DMS 273 treated with DMSO at 0.1 percent for 48 hours (cell line): ENCODE measurements at regions not wholly inside any gene's neighbourhood (a gene's known extent, or its start where the extent isn't known, plus 50 kb on each side); places are given as distances from the start of the nearest gene placed in this dataset.
"Not testable (repeated sequence)": the region's sequence is repeated elsewhere in the genome, so short reads cannot be mapped to it uniquely, and the experiment has no call there.

ENCODE experiments used
- DNase-seq: peaks from one replicate; lab custom pipeline; 2025; lab: John Stamatoyannopoulos, UW

- no peak for DNase-seq
These were observed 288.7 kb downstream of the MDFIC start for GRCh38 chr7:115210552-115210951.

- no peak for DNase-seq
These were observed 287.0 kb downstream of the MDFIC start for GRCh38 chr7:115208710-115209560.

- not testable (repeated sequence) for DNase-seq
These were observed 284.5 kb downstream of the MDFIC start for GRCh38 chr7:115206374-115206773.

DNA sequence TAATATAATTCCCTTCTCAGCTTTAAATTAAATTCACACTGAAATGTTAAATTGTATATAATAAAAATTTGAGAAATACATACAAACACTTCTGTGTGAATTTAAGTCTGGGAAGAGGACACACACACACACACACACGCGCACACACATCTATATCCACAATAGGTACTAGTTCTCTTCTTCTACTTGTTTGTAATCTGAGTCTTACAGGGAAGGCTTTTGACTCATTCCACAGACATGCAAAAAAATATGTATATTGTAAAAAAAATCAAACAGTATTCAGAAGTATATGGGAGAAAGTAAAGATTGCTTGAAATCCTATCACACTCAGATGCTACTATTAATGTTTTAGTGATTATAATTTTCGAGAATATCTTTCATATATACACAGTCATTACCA is 276.2 kb downstream of the MDFIC start:
- DNase-seq, result no peak

- no peak for DNase-seq
These were observed 273.3 kb downstream of the MDFIC start for GRCh38 chr7:115195208-115195607.

DNA sequence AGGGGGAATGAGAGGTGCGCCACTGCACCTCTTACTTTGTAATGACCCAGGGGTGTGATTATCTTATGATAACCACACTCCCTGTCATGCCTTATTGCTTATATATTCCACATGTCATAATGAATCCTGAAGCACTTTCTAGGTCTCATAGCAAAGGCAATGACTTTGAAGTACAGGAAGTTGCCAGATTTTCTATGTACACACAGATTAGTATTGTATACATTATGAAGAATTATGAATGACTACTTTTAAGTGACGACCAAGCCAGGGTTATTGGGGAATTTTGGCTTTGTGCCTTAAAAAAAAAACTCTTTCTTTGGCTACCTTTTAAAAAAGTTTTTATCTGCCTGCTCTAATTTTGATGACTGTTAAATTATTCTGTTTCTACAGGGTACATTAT is 269.6 kb downstream of the MDFIC start:
- DNase-seq, result no peak

DNA sequence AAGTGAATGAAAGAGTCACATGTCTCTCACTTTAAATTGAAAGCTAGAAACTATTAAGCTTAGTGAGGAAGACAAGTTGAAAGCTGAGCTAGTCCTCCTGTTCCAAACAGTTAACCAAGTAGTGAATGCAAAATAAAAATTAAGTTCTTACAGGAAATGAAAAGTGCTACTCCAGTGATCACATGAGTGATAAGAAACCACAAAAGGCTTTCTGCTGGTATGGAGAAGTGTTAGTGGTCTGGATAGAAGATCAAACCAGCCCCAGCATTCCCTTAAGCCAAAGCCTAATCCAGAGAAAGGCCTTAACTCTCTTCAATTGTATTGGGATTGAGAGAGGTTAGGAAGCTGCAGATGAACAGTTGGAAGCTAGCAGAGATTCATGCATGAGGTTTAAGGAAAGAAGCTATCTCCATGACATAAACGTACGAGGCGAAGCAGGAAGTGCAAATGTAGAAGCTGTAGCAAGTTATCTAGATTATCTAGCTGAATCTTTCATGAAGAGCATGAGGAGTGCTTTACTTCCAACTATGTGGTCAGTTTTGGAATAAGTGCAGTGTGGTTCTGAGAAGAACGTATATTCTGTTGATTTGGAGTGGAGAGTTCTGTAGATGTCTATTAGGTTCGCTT is 261.6 kb downstream of the MDFIC start:
- no peak for DNase-seq

DNA sequence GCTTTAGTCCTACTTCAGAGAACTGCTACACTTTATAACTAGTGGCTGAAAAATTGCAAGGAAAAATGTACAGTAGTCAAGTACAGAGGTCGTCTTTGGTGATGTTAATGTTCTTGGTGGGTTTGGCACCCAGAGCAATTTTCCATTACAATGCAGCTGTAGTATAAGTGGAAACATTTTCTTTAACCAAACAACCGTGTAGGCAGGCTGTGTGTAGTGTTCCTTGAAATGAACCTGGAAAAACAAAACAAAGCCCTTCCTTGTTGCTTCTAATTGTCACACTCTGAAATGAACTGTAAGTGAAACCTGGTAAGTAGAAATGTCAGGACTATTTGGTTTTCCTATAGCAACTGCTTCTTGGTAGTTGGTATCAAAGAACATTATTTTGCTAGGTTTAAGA is 256.9 kb downstream of the MDFIC start:
- no peak for DNase-seq

DNA sequence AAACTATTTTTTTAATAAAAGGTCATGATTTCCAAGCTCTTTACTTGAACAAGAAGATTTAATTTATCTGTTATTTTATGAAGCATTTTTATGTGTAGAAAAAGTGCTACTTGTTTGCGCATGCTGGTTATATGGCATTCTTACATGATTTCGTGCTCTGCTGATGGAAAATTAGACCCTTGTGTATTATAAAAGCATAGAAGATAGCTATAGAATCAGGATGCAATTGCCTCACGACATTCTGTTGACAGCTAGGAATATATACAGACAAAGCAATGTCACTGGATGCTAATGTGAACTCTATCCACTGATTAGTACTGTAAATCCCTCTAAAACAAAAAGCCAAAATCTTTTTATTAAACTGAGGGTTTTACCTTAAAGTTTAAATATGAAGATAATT is 255.9 kb downstream of the MDFIC start:
- DNase-seq, result no peak

- no peak for DNase-seq
These were observed 255.2 kb downstream of the MDFIC start for GRCh38 chr7:115177103-115177502.

DNA sequence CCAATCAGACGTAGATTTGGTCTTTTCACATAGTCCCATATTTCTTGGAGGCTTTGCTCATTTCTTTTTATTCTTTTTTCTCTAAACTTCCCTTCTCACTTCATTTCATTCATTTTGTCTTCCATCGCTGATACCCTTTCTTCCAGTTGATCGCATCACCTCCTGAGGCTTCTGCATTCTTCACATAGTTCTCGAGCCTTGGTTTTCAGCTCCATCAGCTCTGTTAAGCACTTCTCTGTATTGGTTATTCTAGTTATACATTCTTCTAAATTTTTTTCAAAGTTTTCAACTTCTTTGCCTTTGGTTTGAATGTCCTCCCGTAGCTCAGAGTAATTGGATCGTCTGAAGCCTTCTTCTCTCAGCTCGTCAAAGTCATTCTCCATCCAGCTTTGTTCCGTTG is 250.5 kb downstream of the MDFIC start:
- not testable (repeated sequence) for DNase-seq

DNA sequence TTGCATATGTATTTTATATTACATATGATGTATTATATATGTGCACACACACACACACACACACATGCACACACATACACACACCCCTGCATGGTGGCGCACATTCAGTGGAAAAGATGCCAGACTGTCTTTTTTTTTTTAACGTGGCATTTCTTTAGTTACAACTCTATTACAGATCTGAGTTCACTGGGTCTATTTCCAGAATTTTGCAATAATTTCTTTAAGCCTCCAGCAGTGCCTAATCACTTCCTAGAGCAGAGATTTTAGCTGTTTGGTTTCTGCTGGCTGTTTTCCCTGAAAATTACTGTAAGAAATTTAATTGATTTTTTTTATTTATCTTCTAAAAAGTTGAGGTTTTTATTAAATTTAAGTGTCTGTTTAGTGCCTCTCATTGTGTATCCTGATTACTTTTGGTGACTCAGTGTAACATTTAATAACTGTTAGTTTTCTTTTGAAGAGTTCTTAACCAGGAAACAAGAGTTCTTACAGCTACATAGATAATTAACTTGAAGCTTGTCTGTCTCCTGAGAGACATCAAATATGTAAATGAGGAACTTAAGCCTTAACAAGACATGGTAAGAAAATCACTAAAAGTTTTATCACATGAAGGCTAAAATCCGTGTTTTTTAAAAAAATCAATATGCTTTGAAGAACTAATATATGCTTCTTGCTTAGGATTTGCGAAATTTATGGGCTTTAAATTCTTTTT is 232.0 kb downstream of the MDFIC start:
- DNase-seq, result no peak

GRCh38 chr7:115153176-115153575 is 231.3 kb downstream of the MDFIC start:
- no peak for DNase-seq

DNA sequence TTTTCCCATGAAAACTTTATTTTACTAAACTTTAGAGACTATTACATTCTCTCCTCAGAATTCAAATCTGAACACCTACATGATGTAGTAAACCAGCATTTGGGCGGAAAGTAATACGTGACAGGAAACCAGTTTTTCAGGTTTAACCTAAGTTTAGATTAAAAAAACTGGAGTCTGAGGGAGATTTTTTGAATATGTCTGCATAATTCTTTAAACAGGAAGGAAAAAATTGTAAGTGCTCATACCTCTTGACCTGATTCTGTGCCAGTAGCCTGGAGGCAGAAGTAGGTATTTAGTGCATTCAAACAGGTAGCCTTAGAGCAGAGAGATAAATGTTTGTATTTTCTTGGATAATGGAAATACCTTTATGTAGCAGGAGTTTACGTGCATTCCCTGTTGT is 224.3 kb downstream of the MDFIC start:
- no peak for DNase-seq

DNA sequence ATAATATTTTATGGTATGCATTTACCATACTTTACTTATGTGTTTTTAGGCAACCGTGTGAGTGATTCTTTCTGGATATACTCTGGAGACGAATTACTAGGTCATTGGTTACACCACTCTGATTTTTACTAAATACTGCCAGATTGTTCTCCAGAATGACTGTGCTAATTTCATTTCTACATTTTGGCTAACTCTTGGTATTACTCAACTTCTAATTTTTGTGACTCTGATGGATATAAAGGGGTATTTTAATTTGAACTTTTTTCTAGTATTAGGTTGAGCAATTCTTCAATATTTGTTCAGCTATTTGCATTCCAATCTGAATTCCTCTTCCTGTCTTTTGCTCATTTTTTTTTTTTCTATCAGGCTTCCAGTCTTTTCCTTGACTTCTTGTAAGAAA is 223.6 kb downstream of the MDFIC start:
- no peak for DNase-seq

DNA sequence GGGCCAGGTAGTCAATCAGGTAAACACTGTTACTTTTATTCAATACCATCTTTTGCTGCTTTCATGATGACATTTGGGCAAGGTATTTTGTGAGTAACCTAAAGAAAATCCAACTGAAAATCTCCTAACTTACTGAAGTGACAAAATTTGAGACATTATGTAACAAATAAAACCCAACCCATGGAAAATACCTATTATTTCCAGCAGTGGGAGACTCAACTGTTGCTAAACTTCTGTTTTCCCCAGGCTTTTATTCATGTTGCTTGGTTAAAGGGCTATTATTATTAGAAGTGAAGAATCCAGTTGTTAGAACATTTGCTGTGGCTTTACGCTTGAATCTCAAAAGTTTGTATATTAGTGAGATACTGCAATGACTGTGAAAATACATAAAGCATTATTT is 215.9 kb downstream of the MDFIC start:
- no peak for DNase-seq

DNA sequence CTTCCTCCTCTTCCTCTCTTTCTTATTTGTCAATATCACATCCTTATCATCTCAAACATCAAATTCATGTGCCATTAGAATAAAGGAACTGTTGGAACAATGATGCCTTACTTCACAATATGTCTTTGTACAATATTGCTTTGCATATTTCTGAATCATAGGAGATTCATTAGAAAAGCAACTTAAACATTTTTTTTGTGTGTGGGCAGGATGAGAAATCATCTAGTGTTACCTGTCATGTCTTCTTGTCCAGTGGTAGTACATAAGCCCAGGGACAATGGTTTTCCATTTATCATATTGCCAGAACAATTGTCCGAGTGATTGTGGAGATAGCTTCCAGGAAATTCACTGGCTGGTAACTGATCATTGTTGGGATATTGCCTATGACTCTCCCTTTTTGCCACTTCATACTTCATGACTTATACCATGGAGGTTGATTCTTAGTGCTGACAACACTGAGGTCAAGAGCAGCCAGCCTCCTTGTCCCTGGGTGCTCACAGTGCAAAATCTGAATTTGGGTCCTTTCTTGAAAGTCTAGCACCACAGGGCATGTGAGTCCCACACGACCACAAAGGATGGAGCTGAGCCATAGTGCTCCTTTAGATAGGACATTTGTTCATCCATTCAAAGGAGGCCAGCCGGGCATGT is 215.0 kb downstream of the MDFIC start:
- DNase-seq, result no peak

DNA sequence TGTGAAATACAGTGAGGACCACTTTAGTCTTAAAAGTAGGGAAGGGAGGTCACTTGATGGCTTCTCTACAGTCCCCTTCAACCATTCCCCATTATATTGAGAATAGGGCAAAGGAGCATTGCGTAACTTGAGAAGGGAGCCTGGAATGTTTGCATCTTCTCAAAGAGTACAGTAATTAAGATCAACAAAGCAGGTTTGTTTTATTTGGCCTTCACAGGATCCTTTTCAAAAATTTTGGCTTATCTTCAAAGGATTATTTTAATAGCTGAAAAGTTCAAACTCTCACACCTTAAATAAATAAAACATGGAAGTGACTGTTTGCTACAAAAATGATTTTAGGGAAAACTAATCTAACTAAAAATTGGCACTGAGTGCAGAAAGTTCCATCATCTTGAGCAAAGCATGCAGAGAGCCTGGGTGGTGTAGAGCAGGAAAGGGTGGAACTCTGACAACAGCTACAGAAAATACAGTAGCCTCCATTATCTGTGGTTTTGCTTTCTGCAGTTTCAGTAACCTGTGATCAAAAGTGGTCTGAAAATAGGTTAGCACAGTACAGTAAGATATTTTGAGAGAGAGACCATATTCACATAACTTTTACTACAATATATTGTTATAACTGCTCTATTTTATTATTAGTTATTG is 214.0 kb downstream of the MDFIC start:
- no peak for DNase-seq

DNA sequence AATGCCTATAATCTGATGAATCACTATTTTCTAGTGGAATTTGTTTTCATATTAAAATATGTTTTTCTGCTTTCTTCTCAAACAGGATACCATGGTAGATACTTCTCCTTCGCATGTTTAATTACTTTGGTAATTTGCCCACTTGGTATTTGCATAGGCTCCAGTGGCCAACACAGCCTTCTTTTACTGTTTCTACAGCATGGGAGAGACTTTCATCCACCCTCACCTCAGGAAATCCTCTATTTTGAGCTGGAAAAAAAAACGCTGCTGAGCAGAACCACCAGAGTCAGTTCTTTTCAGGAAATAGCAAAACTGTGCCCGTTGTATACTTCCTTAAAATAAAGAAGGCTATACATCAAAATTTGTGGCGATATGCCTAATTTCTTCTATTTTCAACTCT is 213.3 kb downstream of the MDFIC start:
- DNase-seq, result no peak

- no peak for DNase-seq
These were observed 211.4 kb downstream of the MDFIC start for GRCh38 chr7:115133248-115133647.

DNA sequence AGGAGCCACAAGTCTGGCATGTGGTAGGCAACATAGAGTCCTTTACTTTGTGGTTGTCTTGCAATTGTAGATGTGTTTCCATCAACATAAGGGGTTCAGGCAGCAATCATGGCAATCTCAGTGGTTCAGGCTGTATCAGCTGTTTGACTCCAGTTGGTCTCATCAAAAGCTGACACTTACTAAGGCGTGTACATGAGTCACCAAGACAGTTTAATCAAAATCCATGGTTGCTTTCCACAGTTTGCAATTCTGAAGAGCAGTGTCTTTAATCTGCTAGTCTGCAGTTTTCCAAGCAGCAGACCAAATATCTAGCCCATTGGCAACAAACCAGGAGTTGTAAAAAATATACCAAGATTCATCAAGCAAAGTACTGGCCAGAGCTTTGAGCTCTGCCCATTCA is 210.2 kb downstream of the MDFIC start:
- DNase-seq, result no peak

DNA sequence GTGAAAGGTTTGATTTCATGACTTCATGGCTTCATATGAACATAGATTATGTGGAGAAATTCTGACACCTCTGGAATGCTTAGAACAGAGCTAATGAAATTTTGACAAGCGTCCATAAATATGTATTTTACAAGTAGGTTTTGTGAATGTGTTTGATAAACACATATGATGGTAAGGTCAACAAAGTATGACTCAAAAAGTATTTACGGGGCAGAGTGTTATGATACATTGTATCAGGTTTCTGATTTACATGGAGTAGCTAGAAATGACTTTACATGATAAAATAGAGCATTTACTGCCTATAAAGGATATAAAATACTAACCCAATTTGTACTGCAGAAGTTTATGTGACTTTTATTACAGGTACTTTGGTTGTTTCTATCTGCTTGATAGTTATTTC is 206.3 kb downstream of the MDFIC start:
- DNase-seq, result no peak
